G401.6 (cell line): ENCODE measurements at regions not wholly inside any gene's neighbourhood (a gene's known extent, or its start where the extent isn't known, plus 50 kb on each side); places are given as distances from the start of the nearest gene placed in this dataset.

Experiments
- FAIRE-seq: peaks from 2 replicates; lab custom pipeline; 2012; peaks lifted over from hg19 to GRCh38; lab: Jason Lieb, UNC

GRCh38 chr12:105995961-105996431 lies 142.8 kb downstream of the NUAK1 start:
- no peak for FAIRE-seq

- no peak for FAIRE-seq
Measured at GRCh38 chr12:105998561-105998960, 140.2 kb downstream of the NUAK1 start.

GRCh38 chr12:106000382-106001104 lies 138.2 kb downstream of the NUAK1 start:
- no peak for FAIRE-seq

- FAIRE-seq, result no peak
Measured at GRCh38 chr12:106001105-106001836, 137.5 kb downstream of the NUAK1 start.

GRCh38 chr12:106001837-106002218 lies 136.9 kb downstream of the NUAK1 start:
- FAIRE-seq, result no peak

GRCh38 chr12:106003297-106003696 lies 135.5 kb downstream of the NUAK1 start:
- FAIRE-seq, result no peak

- FAIRE-seq, result no peak
Measured at GRCh38 chr12:106004289-106004688, 134.5 kb downstream of the NUAK1 start.

- FAIRE-seq, result no peak
Measured at GRCh38 chr12:106006382-106006781, 132.4 kb downstream of the NUAK1 start.

GRCh38 chr12:106006940-106007339 lies 131.8 kb downstream of the NUAK1 start:
- FAIRE-seq, result no peak

GRCh38 chr12:106010741-106011140 lies 128.0 kb downstream of the NUAK1 start:
- FAIRE-seq, result no peak
